SU-DHL-6 (cell line): ENCODE measurements at regions not wholly inside any gene's neighbourhood (a gene's known extent, or its start where the extent isn't known, plus 50 kb on each side); places are given as distances from the start of the nearest gene placed in this dataset.

Experiments
- CTCF ChIP-seq: fragments of 200-600 bp; sonication (generic); IDR thresholded peaks from one replicate; pipeline ENCODE4 v1.5.1; 2017; ENCODE audit warnings: antibody characterized with exemption, mild to moderate bottlenecking, low read length, moderate library complexity; ENCODE audit not compliant: insufficient read depth, poor library complexity, severe bottlenecking
- EZH2phosphoT487 ChIP-seq: fragments of 200-600 bp; sonication (generic), shearing (Covaris generic); conservative IDR thresholded peaks from 2 replicates; pipeline ENCODE4 v1.6.1; 2018; ENCODE audit warnings: mild to moderate bottlenecking, antibody characterized with exemption, low read length, moderate library complexity, mixed read lengths

DNA sequence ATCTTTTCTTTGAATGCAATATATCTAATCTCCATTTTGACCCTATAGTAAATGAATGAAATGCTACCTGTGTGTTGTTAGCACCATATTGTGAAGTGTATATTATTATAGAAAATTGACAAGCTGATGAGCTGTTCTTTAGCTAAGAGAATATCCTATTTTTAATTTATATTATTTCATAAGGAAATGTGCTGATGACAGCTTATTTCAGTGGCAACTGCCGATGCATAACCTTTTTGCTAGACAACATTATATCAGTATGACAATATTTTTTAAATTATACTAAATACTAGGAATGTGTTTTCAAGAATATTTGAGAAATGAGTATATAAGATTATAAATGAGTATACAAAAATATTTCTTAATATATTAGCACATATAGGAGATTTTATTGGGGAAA, 573.1 kb downstream of the ZNF608 start:
- TF ChIP-seq CTCF (no peak), EZH2phosphoT487 (no peak)
